SK-MEL-5 (cell line): ENCODE measurements at regions not wholly inside any gene's neighbourhood (a gene's known extent, or its start where the extent isn't known, plus 50 kb on each side); places are given as distances from the start of the nearest gene placed in this dataset.

ENCODE experiments used
- DNase-seq: peaks from one replicate; pipeline ENCODE4 v3.0.0-alpha.2; 2016; ENCODE audit warnings: low read depth, low spot score
- in situ Hi-C: cut with HindIII; loops from 2 replicates; pipeline ENCODE4 v1.10.0; 2016; ENCODE audit warnings: low sequenced_read_pairs, high pct_unique_total_duplicates, low pct_unique_long_range_greater_than_20kb

GRCh38 chr2:129888461-129888860, 91.0 kb upstream of the RAB6C start:
- no peak for DNase-seq
- in situ Hi-C loops = no loop called here

DNA sequence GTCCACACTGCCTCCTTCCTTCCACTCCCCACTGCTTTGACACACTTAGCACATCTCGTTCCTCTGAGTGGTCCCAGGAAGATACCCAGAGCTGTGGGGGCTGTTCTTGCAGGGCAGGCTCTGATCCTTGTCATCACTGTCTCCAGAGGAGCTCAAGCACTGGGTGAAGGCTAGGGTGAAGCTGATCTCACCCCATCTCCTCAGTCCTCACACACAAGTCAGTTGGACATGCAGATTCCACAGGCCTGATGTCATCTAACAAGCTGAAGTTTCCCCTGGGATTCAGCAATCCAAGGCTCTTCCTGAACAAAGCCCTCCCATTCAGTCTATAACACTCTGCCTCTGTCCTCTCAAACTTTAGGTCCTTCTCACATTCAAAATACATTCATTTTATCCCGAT, 90.6 kb upstream of the RAB6C start:
- DNase-seq = peak; percentile 42

DNA sequence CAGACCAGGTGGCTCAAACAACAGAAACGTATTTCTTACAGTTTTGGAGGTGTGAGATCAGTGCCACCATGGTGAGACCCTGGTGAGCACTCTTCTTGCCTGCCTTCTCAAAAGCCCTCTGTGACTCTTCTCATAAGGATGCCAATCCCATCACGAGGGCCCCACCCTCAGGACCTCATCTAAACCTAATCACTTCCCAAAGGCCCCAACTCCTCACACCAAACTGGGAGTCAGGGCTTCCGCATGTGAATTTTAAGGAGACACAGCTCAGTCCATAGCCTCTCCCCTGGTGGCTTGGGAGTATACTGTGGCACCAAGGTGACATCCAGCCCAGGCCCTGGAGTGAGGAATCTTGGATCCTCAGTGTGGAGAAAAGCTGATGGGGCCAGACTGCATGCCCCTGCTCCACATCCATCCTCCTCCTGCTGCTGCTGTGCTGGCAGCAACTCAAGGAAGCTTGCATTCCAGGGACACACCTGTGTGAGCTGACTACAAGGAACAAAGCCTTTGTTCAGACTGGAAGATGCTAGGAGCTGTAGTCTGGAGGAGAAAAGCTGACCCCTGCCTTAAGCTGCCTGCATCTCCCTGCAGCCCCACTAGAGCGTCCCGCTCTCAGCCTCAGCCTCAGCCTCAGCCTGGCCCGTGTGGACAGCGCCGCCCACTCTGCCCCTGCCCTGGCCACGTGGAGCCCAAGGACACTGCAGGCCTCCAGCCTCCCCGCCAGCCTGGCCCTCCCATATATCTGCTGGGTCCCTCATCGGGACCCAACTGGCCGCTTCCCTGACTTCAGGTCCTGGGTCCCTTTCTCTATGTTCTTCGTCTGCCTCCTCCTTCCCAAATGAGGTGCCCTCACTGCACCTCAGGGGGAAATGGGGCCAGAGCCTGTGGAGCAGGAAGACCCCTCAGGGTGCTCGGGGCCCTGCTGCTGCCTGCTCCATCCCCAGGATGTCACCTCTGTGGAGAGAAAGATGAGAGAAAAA, 87.8 kb upstream of the RAB6C start:
- in situ Hi-C loops = no loop called here
- no peak for DNase-seq

More for the DNA sequence above, 90.6 kb upstream of the RAB6C start:
- in situ Hi-C loops = no loop called here

DNA sequence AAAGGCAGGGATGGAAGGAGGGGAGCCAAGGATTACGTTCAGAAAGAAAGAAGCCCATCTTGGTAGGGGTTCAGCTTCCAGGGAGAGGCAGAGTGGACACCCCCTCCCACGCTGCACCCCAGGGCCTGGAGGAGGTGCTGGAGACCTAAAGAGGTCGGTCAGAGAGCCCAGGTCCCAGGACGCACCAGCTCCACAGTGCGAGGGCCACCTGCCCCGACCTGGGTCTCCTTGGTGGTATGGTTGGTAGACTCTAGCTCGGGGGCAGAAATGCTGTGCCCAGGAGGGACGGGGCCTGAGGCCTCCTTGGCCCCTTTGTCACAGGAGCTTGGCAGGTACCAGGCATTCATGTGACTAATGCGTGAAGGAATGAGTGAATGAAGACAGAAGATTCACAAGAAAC, 87.1 kb upstream of the RAB6C start:
- in situ Hi-C loops = no loop called here
- no peak for DNase-seq

DNA sequence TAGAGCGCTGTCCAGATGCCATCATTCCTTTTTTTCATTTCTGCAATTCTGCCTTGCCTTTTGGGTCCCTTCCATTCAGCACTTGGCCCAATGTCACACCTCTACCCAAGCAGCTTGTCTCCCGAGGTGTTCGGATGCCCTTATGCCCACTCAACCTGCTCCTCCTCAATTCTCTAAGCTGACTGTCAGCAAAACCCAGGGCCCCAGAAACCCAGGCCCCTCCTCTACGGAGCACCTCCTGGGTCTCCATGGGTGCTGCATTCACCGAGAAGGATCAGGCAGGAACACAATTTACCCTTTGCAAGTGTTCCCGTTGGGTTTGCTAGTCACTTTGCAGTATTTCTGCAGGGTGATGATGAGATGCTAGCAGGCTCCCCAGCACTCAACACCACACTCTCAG, 86.7 kb upstream of the RAB6C start:
- in situ Hi-C loops = no loop called here
- no peak for DNase-seq

- in situ Hi-C loops = no loop called here
- DNase-seq = no peak
These were observed 86.2 kb upstream of the RAB6C start for GRCh38 chr2:129893244-129893643.

GRCh38 chr2:129894616-129895015, 84.8 kb upstream of the RAB6C start:
- in situ Hi-C loops = no loop called here
- no peak for DNase-seq

DNA sequence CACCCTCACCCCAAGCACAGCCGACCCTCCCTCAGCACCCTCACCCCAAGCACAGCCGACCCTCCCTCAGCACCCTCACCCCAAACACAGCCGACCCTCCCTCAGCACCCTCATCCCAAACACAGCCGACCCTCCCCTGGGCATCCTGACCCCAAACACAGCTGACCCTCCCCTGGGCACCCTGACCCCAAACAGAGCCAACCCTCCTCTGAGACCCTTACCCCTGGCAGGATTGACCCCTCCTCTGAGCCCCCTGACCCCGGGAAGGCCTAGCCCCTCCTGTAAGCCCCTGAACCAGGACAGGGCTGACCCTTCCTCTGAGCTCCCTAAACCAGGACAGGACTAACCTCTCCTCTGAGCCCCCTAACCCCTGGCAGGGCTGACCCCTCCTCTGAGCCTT, 84.4 kb upstream of the RAB6C start:
- in situ Hi-C loops = no loop called here
- no peak for DNase-seq

DNA sequence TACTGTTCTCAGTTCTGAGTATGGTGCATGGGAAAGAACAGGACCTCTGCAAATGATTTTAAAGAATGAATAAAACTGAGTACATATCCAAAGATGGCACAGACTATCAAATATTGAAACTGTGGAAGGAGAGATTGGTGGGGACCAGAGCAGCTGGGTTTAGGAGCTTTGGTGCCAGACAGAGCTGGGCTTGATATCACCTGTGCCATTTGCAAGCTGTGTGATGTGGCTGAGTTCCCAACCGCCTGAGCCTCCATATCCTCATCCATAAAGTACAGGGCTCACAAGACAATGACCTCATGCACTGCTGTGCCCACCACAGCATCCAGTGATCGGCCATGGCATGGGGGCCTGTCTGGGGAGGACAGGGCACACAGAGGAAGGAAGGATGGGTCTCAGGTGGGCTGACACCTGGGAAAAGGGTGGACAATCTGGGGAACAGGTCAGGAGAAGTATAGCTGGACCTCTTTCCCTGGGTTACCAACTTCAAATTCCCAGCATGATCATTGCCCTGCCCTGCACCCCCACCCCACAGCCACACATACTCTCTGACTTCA, 83.9 kb upstream of the RAB6C start:
- DNase-seq = no peak
- in situ Hi-C loops = no loop called here

DNA sequence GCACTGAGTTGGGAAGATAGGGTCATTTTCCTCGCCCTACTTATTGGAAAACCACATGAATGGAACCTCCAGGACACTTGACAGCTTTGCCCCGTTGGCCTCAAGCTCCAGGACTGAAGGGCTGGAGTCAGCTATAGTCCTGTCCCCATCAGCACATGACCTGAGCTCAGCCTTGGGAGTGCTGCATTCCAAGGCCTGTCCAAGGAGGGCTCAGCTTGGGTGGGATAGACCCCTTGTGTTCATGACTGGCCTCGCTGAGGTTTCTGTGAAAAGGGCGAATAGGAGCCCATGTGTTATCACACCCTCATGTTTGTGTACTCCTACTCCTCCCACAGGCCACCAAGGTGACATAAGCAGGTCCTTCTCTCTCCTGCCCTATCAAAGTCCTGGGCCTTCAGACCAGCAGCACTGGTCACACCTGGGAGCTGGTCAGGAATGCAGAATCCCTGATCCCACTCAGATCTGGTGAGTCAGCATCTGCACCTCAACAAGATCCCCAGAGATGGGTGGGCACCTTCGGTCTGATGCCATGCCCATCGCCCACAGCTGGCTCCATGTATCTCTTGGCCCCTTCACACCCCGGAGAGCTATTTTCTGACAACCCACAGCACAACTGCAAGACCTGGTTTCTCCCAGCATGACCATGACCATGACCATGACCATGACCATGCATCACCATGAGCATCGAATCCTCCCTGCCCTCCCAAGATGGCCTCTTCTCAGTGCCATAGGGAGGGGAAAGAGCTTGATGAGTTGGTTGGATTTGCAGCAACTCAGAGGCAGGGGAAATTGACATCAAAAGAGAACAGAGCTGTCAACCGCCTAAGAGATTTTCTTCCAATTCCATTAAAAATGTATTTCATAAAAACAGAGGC, 83.0 kb upstream of the RAB6C start:
- no peak for DNase-seq
- in situ Hi-C loops = no loop called here

- in situ Hi-C loops = no loop called here
- no peak for DNase-seq
These were observed 77.6 kb upstream of the RAB6C start for GRCh38 chr2:129901754-129902415.

DNA sequence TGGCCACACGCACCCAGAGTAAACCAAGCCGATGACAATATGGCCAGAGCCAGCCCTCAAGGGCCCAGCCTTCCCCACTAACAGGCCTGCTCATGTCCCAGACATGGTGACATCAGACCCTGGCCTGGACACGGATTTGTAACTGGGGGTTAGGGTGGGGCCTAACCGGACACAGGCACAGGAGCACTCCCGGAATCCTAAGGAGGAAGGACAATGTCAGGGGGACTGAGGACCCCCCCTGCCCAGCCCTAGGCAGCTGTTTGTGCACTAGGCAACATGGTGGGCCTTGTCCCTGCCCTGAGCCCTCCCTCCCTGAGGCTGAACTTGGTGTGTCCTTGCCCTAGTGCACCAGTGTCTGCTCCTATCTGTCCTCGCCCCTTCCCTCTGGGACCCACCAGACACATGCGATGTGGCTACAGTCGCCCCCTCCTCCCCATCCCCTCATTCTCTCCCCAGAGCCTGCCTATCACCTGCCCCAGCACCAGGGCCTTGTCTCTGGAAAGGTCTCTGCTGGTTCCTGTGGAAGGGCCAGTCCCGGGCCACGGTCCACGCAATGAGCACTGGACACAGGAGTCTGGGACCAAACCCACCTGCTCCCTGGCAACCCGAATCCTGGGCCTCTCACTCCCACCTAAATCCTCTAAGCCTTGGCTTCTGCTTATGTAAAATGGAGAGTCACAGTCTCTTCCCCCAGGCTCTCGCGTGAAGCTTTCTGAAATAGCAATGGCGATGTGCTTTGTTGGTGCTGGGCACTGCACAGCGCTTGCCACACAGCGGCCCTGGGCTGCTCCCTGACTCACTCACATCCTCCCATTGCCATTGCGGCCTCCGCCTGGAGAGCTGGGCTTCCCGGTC, 76.5 kb upstream of the RAB6C start:
- no peak for DNase-seq
- in situ Hi-C loops = no loop called here

DNA sequence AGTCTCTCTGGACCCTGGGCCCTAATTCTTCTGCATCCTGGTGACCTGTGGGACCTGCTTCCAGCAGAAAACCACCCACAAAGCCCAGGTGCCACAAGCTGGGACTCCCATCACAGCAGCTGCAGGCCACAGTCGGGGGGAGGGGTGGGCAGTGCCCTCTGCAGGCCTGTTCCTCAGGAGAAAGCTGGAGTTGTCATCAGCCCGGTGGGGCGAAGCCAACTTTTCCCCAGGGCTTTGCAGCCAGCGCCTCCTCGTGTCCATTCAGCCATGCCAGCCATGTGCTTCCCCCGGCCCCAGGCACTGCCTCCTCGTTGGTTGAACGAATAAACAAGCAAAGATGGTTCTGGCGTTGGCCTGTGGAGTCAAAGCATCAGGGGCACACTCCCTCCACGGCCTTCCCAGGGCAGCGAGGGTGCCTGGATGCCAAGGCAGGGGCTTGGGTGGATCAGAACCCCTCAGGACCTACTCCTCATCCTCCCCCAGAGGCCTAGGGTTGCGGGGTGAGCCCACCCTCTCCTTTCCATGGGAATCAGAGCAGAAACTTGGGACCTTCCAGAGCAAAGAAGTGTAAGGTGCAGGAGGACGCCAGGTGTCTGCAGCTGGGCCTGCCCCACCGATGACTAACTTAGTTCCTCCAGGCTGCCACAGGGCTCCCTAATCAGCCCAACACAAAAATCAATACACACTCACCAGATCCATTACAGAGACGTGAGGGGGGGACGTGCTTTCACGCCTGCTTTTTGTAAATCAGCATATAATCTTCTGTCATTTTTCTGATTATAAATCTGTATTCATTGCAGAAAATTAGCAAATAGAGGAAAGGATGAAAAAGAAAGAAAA, 75.7 kb upstream of the RAB6C start:
- DNase-seq = peak; percentile 34
- in situ Hi-C loops = no loop called here

GRCh38 chr2:129904532-129905446, 74.7 kb upstream of the RAB6C start:
- in situ Hi-C loops = no loop called here
- no peak for DNase-seq

GRCh38 chr2:129905664-129906081, 73.8 kb upstream of the RAB6C start:
- no peak for DNase-seq
- in situ Hi-C loops = no loop called here
